PC-9 (cell line): ENCODE measurements at regions not wholly inside any gene's neighbourhood (a gene's known extent, or its start where the extent isn't known, plus 50 kb on each side); places are given as distances from the start of the nearest gene placed in this dataset.
"Not testable (repeated sequence)": the region's sequence is repeated elsewhere in the genome, so short reads cannot be mapped to it uniquely, and the experiment has no call there.

Source experiments
- BruUV-seq: library from RNA; stranded (reverse); fragments of 400-500 nt; replicated peaks from 2 replicates; lab custom pipeline; 2021; lab: Mats Ljungman, UMichigan
- CTCF ChIA-PET: fragments of 300-600 bp; sonication (Branson Sonifier 250); formaldehyde crosslinking; loops from one replicate; lab custom pipeline; 2022; ENCODE audit warnings: antibody characterized with exemption; lab: Charles Lee
- POLR2A ChIA-PET: fragments of 300-600 bp; sonication (Branson Sonifier 250); formaldehyde crosslinking; loops from one replicate; lab custom pipeline; 2022; ENCODE audit warnings: antibody characterized with exemption; ENCODE audit not compliant: unreplicated experiment; lab: Charles Lee
- DNase-seq, 2 experiments: peaks; one replicate each; pipeline versions ENCODE4 v3.0.0 to v3.0.0-alpha.2; 2015 to 2022; ENCODE audit warnings: mixed read lengths in 1 of 2
- H2AFZ ChIP-seq: fragments of 200-600 bp; sonication (generic); 2 replicates; pipeline ENCODE4 v1.8.1; 2017; ENCODE audit warnings: antibody characterized with exemption
- H3F3A ChIP-seq: fragments of 200-600 bp; sonication (generic); 2 replicates; pipeline ENCODE4 v1.8.1; 2017; ENCODE audit warnings: antibody characterized with exemption, mild to moderate bottlenecking, low read depth; ENCODE audit not compliant: insufficient read depth
- H3K27ac ChIP-seq: fragments of 200-600 bp; sonication (generic); 2 replicates; pipeline ENCODE4 v1.6.1; 2016; ENCODE audit warnings: mixed run types
- H3K27me3 ChIP-seq: fragments of 200-600 bp; sonication (generic); 2 replicates; pipeline ENCODE4 v1.6.1; 2016; ENCODE audit warnings: low read depth, mixed run types; ENCODE audit not compliant: insufficient read depth
- H3K36me3 ChIP-seq: fragments of 200-600 bp; sonication (generic); 2 replicates; pipeline ENCODE4 v1.6.1; 2016; ENCODE audit warnings: low read depth, mixed run types
- H3K4me1 ChIP-seq: fragments of 200-600 bp; sonication (generic); replicated peaks from 2 replicates; pipeline ENCODE4 v1.6.1; 2016; ENCODE audit warnings: mixed run types; ENCODE audit not compliant: insufficient read depth
- H3K4me2 ChIP-seq: fragments of 200-600 bp; sonication (generic); 2 replicates; pipeline ENCODE4 v1.6.1; 2017; ENCODE audit warnings: mixed run types
- H3K4me3 ChIP-seq: fragments of 200-600 bp; sonication (generic); 2 replicates; pipeline ENCODE4 v1.6.1; 2016; ENCODE audit warnings: mixed run types
- H3K79me2 ChIP-seq: fragments of 200-600 bp; sonication (generic); 2 replicates; pipeline ENCODE4 v1.6.1; 2017; ENCODE audit warnings: low read depth, mixed run types
- H3K9me2 ChIP-seq: fragments of 200-600 bp; sonication (generic); 2 replicates; pipeline ENCODE4 v1.8.1; 2017; ENCODE audit warnings: mild to moderate bottlenecking; ENCODE audit not compliant: insufficient read depth
- H3K9me3 ChIP-seq: fragments of 200-600 bp; sonication (generic); 2 replicates; pipeline ENCODE4 v1.8.1; 2016; ENCODE audit warnings: low read depth; ENCODE audit not compliant: insufficient read depth
- H4K20me1 ChIP-seq: fragments of 200-600 bp; sonication (generic); 2 replicates; pipeline ENCODE4 v1.8.1; 2017; ENCODE audit not compliant: insufficient read depth
- EZH2 ChIP-seq: fragments of 200-600 bp; sonication (generic); IDR thresholded peaks from 2 replicates; pipeline ENCODE4 v1.8.0; 2017; ENCODE audit warnings: antibody characterized with exemption, low read depth
- intact Hi-C: fragments of 100-400 bp; cut with micrococcal nuclease; formaldehyde crosslinking; loops from one replicate; pipeline ENCODE4 v1.10.0; 2022; ENCODE audit not compliant: unreplicated experiment
- TF ChIP-seq, protein P1 (sequence below): fragments of 200-600 bp; sonication (generic); conservative IDR thresholded peaks from 2 replicates; pipeline ENCODE4 v1.6.1; 2017; ENCODE audit warnings: mixed run types, antibody characterized with exemption, mild to moderate bottlenecking, moderate library complexity

DNA sequence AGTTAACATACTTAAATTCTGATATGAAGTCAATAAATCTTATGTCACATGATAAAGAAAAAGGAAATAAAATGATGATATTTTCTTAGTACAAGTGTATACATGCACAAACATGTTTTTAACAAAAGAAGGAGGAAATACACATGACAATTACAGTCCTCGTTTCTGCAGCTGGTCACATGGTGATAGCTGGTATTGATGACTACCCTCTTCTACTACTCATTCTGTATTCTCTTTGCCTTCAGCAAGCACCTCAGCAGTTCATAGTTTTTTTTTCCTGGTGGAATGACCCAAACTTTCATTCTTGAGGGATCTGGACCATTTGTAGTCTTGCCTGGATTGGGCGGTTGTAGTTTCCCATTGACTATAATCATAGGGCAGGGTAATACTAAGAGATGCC is 64.4 kb upstream of the CFAP126 start:
- Histone ChIP-seq H3K9me2 (no peaks in the 10 kb centered on the region), H3K27ac (no peak overlapping the region), H4K20me1 (no peaks in the 10 kb centered on the region), H3K79me2 (no peaks in the 10 kb centered on the region), H3F3A (peaks cover 14% of the 10 kb centered on the region), H3K4me1 (peaks cover 10% of the 10 kb centered on the region; the same call in 1 of the 2 replicates), H3K36me3 (no peaks in the 10 kb centered on the region), H2AFZ (no peak overlapping the region), H3K4me2 (no peak overlapping the region), H3K27me3 (no peaks in the 10 kb centered on the region), H3K9me3 (no peaks in the 10 kb centered on the region), H3K4me3 (no peak overlapping the region)
- intact Hi-C loops: no loop called here
- no peak for DNase-seq
- TF ChIP-seq, protein P1, sequence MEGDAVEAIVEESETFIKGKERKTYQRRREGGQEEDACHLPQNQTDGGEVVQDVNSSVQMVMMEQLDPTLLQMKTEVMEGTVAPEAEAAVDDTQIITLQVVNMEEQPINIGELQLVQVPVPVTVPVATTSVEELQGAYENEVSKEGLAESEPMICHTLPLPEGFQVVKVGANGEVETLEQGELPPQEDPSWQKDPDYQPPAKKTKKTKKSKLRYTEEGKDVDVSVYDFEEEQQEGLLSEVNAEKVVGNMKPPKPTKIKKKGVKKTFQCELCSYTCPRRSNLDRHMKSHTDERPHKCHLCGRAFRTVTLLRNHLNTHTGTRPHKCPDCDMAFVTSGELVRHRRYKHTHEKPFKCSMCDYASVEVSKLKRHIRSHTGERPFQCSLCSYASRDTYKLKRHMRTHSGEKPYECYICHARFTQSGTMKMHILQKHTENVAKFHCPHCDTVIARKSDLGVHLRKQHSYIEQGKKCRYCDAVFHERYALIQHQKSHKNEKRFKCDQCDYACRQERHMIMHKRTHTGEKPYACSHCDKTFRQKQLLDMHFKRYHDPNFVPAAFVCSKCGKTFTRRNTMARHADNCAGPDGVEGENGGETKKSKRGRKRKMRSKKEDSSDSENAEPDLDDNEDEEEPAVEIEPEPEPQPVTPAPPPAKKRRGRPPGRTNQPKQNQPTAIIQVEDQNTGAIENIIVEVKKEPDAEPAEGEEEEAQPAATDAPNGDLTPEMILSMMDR: no peak
- TF ChIP-seq EZH2: no peak
- CTCF ChIA-PET: no interaction called here
- POLR2A ChIA-PET: no interaction called here
- no TSS peak for BruUV-seq

DNA sequence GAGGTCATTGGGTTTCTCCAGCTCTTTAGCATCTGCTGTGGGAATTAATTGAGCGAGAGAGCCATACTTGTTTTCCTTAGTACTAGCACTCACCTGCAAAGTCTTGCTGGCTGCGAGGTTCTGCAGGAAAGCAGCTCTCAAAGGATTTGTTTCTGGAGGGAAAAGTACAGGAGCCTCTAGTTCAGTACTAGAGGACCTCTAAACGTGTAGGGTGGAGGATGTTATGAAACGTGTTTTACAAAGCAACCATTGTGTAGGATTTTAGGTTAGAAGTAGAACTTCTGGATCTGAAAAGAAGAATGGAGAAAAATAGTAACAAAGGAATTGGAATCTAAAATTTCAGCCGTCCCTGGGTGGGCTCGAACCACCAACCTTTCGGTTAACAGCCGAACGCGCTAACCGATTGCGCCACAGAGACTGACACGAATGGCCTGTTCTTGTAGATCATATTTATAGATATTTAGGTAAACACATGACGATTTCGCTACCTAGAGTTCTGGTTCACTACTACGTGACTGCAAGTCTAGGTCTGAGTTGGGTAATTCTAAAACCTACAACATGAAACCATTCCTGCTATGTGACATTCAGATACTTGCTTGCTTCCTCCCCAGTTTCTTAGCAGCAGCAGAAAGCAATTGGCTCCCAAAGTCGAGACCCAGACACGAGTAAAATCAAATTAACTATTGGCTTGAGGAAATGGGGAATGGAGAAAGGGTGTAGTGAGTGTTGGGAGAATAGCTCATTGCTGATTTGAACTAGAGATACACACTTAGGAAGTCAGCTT is 60.2 kb upstream of the CFAP126 start:
- Histone ChIP-seq H3K4me3 (peak overlapping the region; percentile 64), H2AFZ (peak overlapping the region; percentile 78), H3K36me3 (no peaks in the 10 kb centered on the region), H3K79me2 (no peaks in the 10 kb centered on the region), H3F3A (peaks cover 14% of the 10 kb centered on the region), H3K27me3 (no peaks in the 10 kb centered on the region), H3K27ac (peak overlapping the region; percentile 54), H3K4me2 (peak overlapping the region; percentile 83), H4K20me1 (no peaks in the 10 kb centered on the region), H3K9me3 (no peaks in the 10 kb centered on the region), H3K4me1 (peaks cover 10% of the 10 kb centered on the region; the same call in 1 of the 2 replicates), H3K9me2 (no peaks in the 10 kb centered on the region)
- DNase-seq: peak; percentile 16 to 81
- ChIA-PET CTCF (no interaction called here), POLR2A (no interaction called here)
- intact Hi-C loops: no loop called here
- TF ChIP-seq, protein P1: no peak
- TF ChIP-seq EZH2: no peak
- no TSS peak for BruUV-seq

DNA sequence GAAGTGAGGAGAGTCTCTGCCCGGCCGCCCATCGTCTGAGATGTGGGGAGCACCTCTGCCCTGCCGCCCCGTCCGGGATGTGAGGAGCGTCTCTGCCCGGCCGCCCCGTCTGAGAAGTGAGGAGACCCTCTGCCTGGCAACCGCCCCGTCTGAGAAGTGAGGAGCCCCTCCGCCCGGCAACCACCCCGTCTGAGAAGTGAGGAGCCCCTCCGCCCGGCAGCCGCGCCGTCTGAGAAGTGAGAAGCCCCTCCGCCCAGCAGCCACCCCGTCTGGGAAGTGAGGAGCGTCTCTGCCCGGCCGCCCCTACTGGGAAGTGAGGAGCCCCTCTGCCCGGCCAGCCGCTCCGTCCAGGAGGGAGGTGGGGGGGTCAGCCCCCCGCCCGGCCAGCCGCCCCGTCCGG is 55.2 kb upstream of the CFAP126 start:
- CTCF ChIA-PET, H3K79me2 ChIP-seq, H3K27me3 ChIP-seq, H4K20me1 ChIP-seq, H3K9me2 ChIP-seq, H2AFZ ChIP-seq, H3K4me1 ChIP-seq, DNase-seq, H3K36me3 ChIP-seq, POLR2A ChIA-PET, intact Hi-C loops, BruUV-seq, H3K4me3 ChIP-seq, H3K27ac ChIP-seq, H3K9me3 ChIP-seq: not testable (repeated sequence)
- peaks cover 19% of the 10 kb centered on the region for H3F3A ChIP-seq
- H3K4me2 ChIP-seq: peak overlapping the region; percentile 70; the same call in 1 of the 2 replicates
